COLO668 (cell line): ENCODE measurements at regions not wholly inside any gene's neighbourhood (a gene's known extent, or its start where the extent isn't known, plus 50 kb on each side); places are given as distances from the start of the nearest gene placed in this dataset.
A peak's percentile ranks its signal among the peaks of the same experiment; 100 is the strongest.

ENCODE experiments used
- DNase-seq: peaks from one replicate; lab custom pipeline; 2025; ENCODE audit not compliant: unreplicated experiment; lab: John Stamatoyannopoulos, UW

- DNase-seq: no peak
These were observed 329.3 kb downstream of the ACTL7B start for GRCh38 chr9:108526518-108526917.

GRCh38 chr9:108525186-108525585, 330.6 kb downstream of the ACTL7B start:
- no peak for DNase-seq

GRCh38 chr9:108521063-108521590, 334.7 kb downstream of the ACTL7B start:
- no peak for DNase-seq

- DNase-seq: no peak
These were observed 336.3 kb downstream of the ACTL7B start for GRCh38 chr9:108519437-108519836.

- no peak for DNase-seq
These were observed 338.0 kb downstream of the ACTL7B start for GRCh38 chr9:108517651-108518365.

- DNase-seq: no peak
These were observed 339.4 kb downstream of the ACTL7B start for GRCh38 chr9:108516391-108516790.

- no peak for DNase-seq
These were observed 339.9 kb downstream of the ACTL7B start for GRCh38 chr9:108515856-108516255.

GRCh38 chr9:108512426-108513173, 343.2 kb downstream of the ACTL7B start:
- DNase-seq: no peak

GRCh38 chr9:108511307-108511706, 344.5 kb downstream of the ACTL7B start:
- no peak for DNase-seq

- no peak for DNase-seq
These were observed 358.9 kb downstream of the ACTL7B start for GRCh38 chr9:108496846-108497245.

- DNase-seq: no peak
These were observed 366.2 kb downstream of the ACTL7B start for GRCh38 chr9:108489567-108489966.

GRCh38 chr9:108486831-108487230, 369.0 kb downstream of the ACTL7B start:
- no peak for DNase-seq

GRCh38 chr9:108484468-108484867, 371.3 kb downstream of the ACTL7B start:
- no peak for DNase-seq

GRCh38 chr9:108483676-108484075, 372.1 kb downstream of the ACTL7B start:
- DNase-seq: no peak

- no peak for DNase-seq
These were observed 375.7 kb downstream of the ACTL7B start for GRCh38 chr9:108479989-108480652.

- DNase-seq: peak; percentile 15
These were observed 377.1 kb downstream of the ACTL7B start for GRCh38 chr9:108478431-108479332.

GRCh38 chr9:108477529-108478006, 378.2 kb downstream of the ACTL7B start:
- peak; percentile 54 for DNase-seq

- no peak for DNase-seq
These were observed 379.2 kb downstream of the ACTL7B start for GRCh38 chr9:108476574-108476973.

- no peak for DNase-seq
These were observed 380.0 kb downstream of the ACTL7B start for GRCh38 chr9:108475813-108476212.

- DNase-seq: no peak
These were observed 381.4 kb downstream of the ACTL7B start for GRCh38 chr9:108474356-108474755.
